H1 (cell line): ENCODE measurements at regions not wholly inside any gene's neighbourhood (a gene's known extent, or its start where the extent isn't known, plus 50 kb on each side); places are given as distances from the start of the nearest gene placed in this dataset.

Source experiments
- CTCF ChIA-PET: fragments of 300-600 bp; sonication (Branson Sonifier 250); formaldehyde crosslinking; loops from one replicate; lab custom pipeline; 2021; ENCODE audit not compliant: partially characterized antibody; lab: Charles Lee
- POLR2A ChIA-PET: fragments of 300-600 bp; sonication (Branson Sonifier 250); formaldehyde crosslinking; loops from one replicate; lab custom pipeline; 2021; ENCODE audit warnings: inconsistent platforms; ENCODE audit not compliant: partially characterized antibody; lab: Charles Lee
- DNase-seq, 2 experiments: peaks; one replicate each; pipeline versions ENCODE4 v3.0.0 to v3.0.0-alpha.2; 2010 to 2022; ENCODE audit warnings: low spot score in 2 of 2, low read depth in 1 of 2, mixed read lengths in 1 of 2
- FAIRE-seq: peaks from 2 replicates; lab custom pipeline; 2011; peaks lifted over from hg19 to GRCh38; lab: Jason Lieb, UNC
- H2AFZ ChIP-seq: 2 replicates; pipeline ENCODE4 v1.8.1; 2012; ENCODE audit warnings: low read length, inconsistent platforms
- H2AK5ac ChIP-seq: 2 replicates; pipeline ENCODE4 v1.6.1; 2013; ENCODE audit warnings: low read depth, low read length
- H2BK120ac ChIP-seq: replicated peaks from 2 replicates; pipeline ENCODE3; 2013; ENCODE audit warnings: low read depth, low read length, inconsistent platforms
- H2BK12ac ChIP-seq: 2 replicates; pipeline ENCODE4 v1.6.1; 2013; ENCODE audit warnings: low read depth, low read length
- H2BK15ac ChIP-seq: 2 replicates; pipeline ENCODE4 v1.6.1; 2013; ENCODE audit warnings: low read length
- H2BK20ac ChIP-seq: 2 replicates; pipeline ENCODE4 v1.6.1; 2013; ENCODE audit warnings: low read length
- H2BK5ac ChIP-seq: 2 replicates; pipeline ENCODE4 v1.6.1; 2013; ENCODE audit warnings: low read depth, low read length
- H3K14ac ChIP-seq: 2 replicates; pipeline ENCODE4 v1.6.1; 2013; ENCODE audit warnings: inconsistent platforms; ENCODE audit not compliant: insufficient read length
- H3K18ac ChIP-seq: 2 replicates; pipeline ENCODE4 v1.6.1; 2013; ENCODE audit warnings: low read length; ENCODE audit errors: extremely low read depth
- H3K23ac ChIP-seq: 2 replicates; pipeline ENCODE4 v1.6.1; 2013; ENCODE audit warnings: inconsistent platforms; ENCODE audit not compliant: insufficient read length
- H3K23me2 ChIP-seq: 2 replicates; pipeline ENCODE4 v1.6.1; 2013; ENCODE audit warnings: low read depth, low read length
- H3K27ac ChIP-seq: 2 replicates; pipeline ENCODE4 v1.6.1; 2011; ENCODE audit warnings: low read depth, low read length, inconsistent platforms
- H3K27me3 ChIP-seq, 4 experiments: replicated peaks in 1 of 4; 1 replicate in 1 of 4; 2 replicates in 3 of 4; pipeline versions ENCODE4 v1.6.1 to v1.8.1; 2011 to 2013; ENCODE audit warnings: low read length in 3 of 4, mild to moderate bottlenecking in 3 of 4, inconsistent platforms in 2 of 4, mixed read lengths in 2 of 4, moderate library complexity in 1 of 4; ENCODE audit not compliant: control insufficient read depth in 3 of 4, insufficient read depth in 3 of 4; ENCODE audit errors: extremely low read depth in 1 of 4
- H3K36me3 ChIP-seq, 4 experiments: 2 replicates each; pipeline versions ENCODE4 v1.6.1 to v1.8.1; 2011 to 2013; ENCODE audit warnings: mild to moderate bottlenecking in 4 of 4, low read length in 3 of 4, moderate library complexity in 2 of 4, control low read depth in 1 of 4, inconsistent platforms in 1 of 4; ENCODE audit not compliant: insufficient read depth in 4 of 4, control insufficient read depth in 2 of 4
- H3K4ac ChIP-seq: replicated peaks from 2 replicates; pipeline ENCODE3; 2013; ENCODE audit warnings: low read length, low read depth, mixed read lengths, inconsistent platforms; ENCODE audit not compliant: insufficient read length
- H3K4me1 ChIP-seq, 4 experiments: replicated peaks in 1 of 4; 1 replicate in 1 of 4; 2 replicates in 3 of 4; pipeline versions ENCODE4 v1.6.1 to v1.8.1; 2011 to 2013; ENCODE audit warnings: low read length in 3 of 4, inconsistent platforms in 2 of 4, mixed read lengths in 1 of 4; ENCODE audit not compliant: insufficient read depth in 4 of 4, control insufficient read depth in 3 of 4
- H3K4me2 ChIP-seq, 2 experiments: 2 replicates each; pipeline versions ENCODE4 v1.6.1 to v1.8.1; 2011 to 2013; ENCODE audit warnings: low read depth in 2 of 2, low read length in 2 of 2, control low read depth in 1 of 2, inconsistent platforms in 1 of 2, mild to moderate bottlenecking in 1 of 2; ENCODE audit not compliant: insufficient read depth in 1 of 2
- H3K4me3 ChIP-seq, 4 experiments: fragments of 200-600, 300-600 bp in 1 of 4; sonication (generic), shearing (Covaris generic), sonication (Bioruptor Twin) in 1 of 4; 2 replicates each; pipeline versions ENCODE4 v1.5.1 to v1.8.1; 2011 to 2016; ENCODE audit warnings: low read length in 4 of 4, low read depth in 3 of 4, control low read depth in 2 of 4, inconsistent platforms in 2 of 4, mild to moderate bottlenecking in 2 of 4, mixed read lengths in 1 of 4, moderate library complexity in 1 of 4; ENCODE audit not compliant: insufficient read depth in 2 of 4; ENCODE audit errors: extremely low read depth in 1 of 4
- H3K56ac ChIP-seq: replicated peaks from 2 replicates; pipeline ENCODE3; 2013; ENCODE audit warnings: low read depth, mild to moderate bottlenecking, mixed read lengths, low read length, inconsistent platforms; ENCODE audit not compliant: insufficient read length
- H3K79me1 ChIP-seq: 2 replicates; pipeline ENCODE4 v1.6.1; 2013; ENCODE audit warnings: low read depth, low read length, control low read depth
- H3K79me2 ChIP-seq, 2 experiments: 2 replicates each; pipeline versions ENCODE4 v1.6.1 to v1.8.1; 2012 to 2013; ENCODE audit warnings: low read length in 2 of 2, mild to moderate bottlenecking in 2 of 2, inconsistent platforms in 1 of 2; ENCODE audit not compliant: insufficient read depth in 2 of 2, control insufficient read depth in 1 of 2
- H3K9ac ChIP-seq, 4 experiments: replicated peaks in 1 of 4; 1 replicate in 1 of 4; 2 replicates in 3 of 4; pipeline versions ENCODE4 v1.6.1 to v1.8.1; 2011 to 2013; ENCODE audit warnings: low read depth in 3 of 4, low read length in 3 of 4, control low read depth in 2 of 4, mild to moderate bottlenecking in 2 of 4, moderate library complexity in 2 of 4, inconsistent platforms in 1 of 4; ENCODE audit errors: extremely low read depth in 1 of 4
- H3K9me3 ChIP-seq, 2 experiments: 2 replicates each; pipeline versions ENCODE4 v1.6.1 to v1.8.1; 2012 to 2013; ENCODE audit warnings: mild to moderate bottlenecking in 2 of 2, moderate library complexity in 2 of 2, control low read depth in 1 of 2, inconsistent platforms in 1 of 2, low read depth in 1 of 2, low read length in 1 of 2, mixed read lengths in 1 of 2; ENCODE audit not compliant: insufficient read depth in 2 of 2
- H4K20me1 ChIP-seq, 2 experiments: replicated peaks in 1 of 2; 2 replicates each; pipeline versions ENCODE3 to v1.8.1; 2011 to 2013; ENCODE audit warnings: inconsistent platforms in 2 of 2, low read length in 2 of 2, mild to moderate bottlenecking in 1 of 2; ENCODE audit not compliant: insufficient read depth in 2 of 2, control insufficient read depth in 1 of 2
- H4K5ac ChIP-seq: 2 replicates; pipeline ENCODE4 v1.6.1; 2013; ENCODE audit warnings: low read length, low read depth, mixed read lengths, inconsistent platforms; ENCODE audit not compliant: insufficient read length
- H4K8ac ChIP-seq: 2 replicates; pipeline ENCODE4 v1.8.0; 2013; ENCODE audit warnings: mild to moderate bottlenecking, moderate library complexity, low read length, inconsistent platforms; ENCODE audit not compliant: insufficient read depth; ENCODE audit errors: extremely low read depth
- H4K91ac ChIP-seq: replicated peaks from 2 replicates; pipeline ENCODE3; 2013; ENCODE audit warnings: low read length, mixed read lengths, inconsistent platforms; ENCODE audit not compliant: insufficient read length
- CHD1 ChIP-seq: IDR thresholded peaks from 2 replicates; pipeline ENCODE4 v1.6.1; 2012; ENCODE audit warnings: low read depth, low read length, improper control_type of control experiment
- CTBP2 ChIP-seq: IDR thresholded peaks from 2 replicates; pipeline ENCODE4 v1.7.0; 2011; ENCODE audit warnings: borderline replicate concordance, mild to moderate bottlenecking, moderate library complexity, mixed read lengths, low read length; ENCODE audit not compliant: insufficient read depth, insufficient read length
- EGR1 ChIP-seq: IDR thresholded peaks from 2 replicates; pipeline ENCODE4 v1.6.1; 2011; ENCODE audit warnings: low read depth, low read length, borderline replicate concordance
- EP300 ChIP-seq, 2 experiments: IDR thresholded peaks; 1 replicate in 1 of 2; 2 replicates in 1 of 2; pipeline ENCODE4 v1.6.1; 2011 to 2012; ENCODE audit warnings: low read depth in 2 of 2, low read length in 2 of 2, mild to moderate bottlenecking in 2 of 2, borderline replicate concordance in 1 of 2, inconsistent platforms in 1 of 2, moderate library complexity in 1 of 2
- FOSL1 ChIP-seq: IDR thresholded peaks from 2 replicates; pipeline ENCODE4 v1.6.1; 2011; ENCODE audit warnings: mild to moderate bottlenecking, low read depth, low read length, moderate library complexity; ENCODE audit not compliant: insufficient read depth
- GABPA ChIP-seq: IDR thresholded peaks from 2 replicates; pipeline ENCODE4 v1.6.1; 2011; ENCODE audit warnings: mild to moderate bottlenecking, low read length, moderate library complexity, borderline replicate concordance; ENCODE audit not compliant: insufficient read depth
- HDAC2 ChIP-seq, 2 experiments: fragments of 300-600 bp in 1 of 2; sonication (generic) in 1 of 2; IDR thresholded peaks; 2 replicates each; pipeline ENCODE4 v1.6.1; 2011 to 2012; ENCODE audit warnings: low read depth in 2 of 2, low read length in 2 of 2, mild to moderate bottlenecking in 2 of 2, moderate library complexity in 2 of 2, borderline replicate concordance in 1 of 2, inconsistent platforms in 1 of 2
- KDM5A ChIP-seq: fragments of 200-600 bp; IDR thresholded peaks from 2 replicates; pipeline ENCODE4 v1.7.1; 2012; ENCODE audit warnings: mild to moderate bottlenecking, low read length, inconsistent platforms, mixed read lengths
- PHF8 ChIP-seq: fragments of 200-600 bp; sonication (generic); conservative IDR thresholded peaks from 2 replicates; pipeline ENCODE4 v1.7.1; 2012; ENCODE audit warnings: low read depth, mild to moderate bottlenecking, inconsistent platforms, low read length, moderate library complexity
- POLR2AphosphoS5 ChIP-seq: IDR thresholded peaks from 2 replicates; pipeline ENCODE4 v1.6.1; 2011; ENCODE audit warnings: low read depth, low read length
- SRF ChIP-seq: IDR thresholded peaks from 2 replicates; pipeline ENCODE4 v1.6.1; 2011; ENCODE audit warnings: mild to moderate bottlenecking, low read depth, low read length, moderate library complexity
- TAF7 ChIP-seq: optimal IDR thresholded peaks from 2 replicates; pipeline ENCODE3; 2011; ENCODE audit warnings: low read depth, mild to moderate bottlenecking, inconsistent platforms, low read length, moderate library complexity, borderline replicate concordance
- YY1 ChIP-seq: IDR thresholded peaks from 2 replicates; pipeline ENCODE4 v1.6.1; 2011; ENCODE audit warnings: low read depth, mild to moderate bottlenecking, low read length
- TF ChIP-seq, protein P1 (sequence below): IDR thresholded peaks from 2 replicates; pipeline ENCODE4 v1.6.1; 2011; ENCODE audit warnings: low read length, improper control_type of control experiment

DNA sequence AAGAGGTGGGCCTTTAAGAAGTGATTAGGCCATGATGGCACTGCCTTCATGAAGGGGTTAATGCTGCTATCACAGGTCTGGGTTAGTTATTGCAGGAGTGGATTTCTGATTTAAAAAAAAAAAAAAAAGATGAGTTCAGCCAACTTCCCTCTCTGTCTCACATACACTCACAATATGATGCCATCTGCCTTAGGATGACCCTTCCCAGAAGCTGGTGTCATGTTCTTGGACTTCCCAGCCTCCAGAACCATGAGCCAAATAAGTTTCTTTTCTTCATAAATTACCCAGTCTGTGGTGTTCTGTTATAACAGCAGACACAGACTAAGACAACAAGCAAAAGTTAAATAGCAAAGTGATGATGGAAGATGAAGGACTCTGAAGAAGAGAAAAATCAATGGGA is 179.7 kb upstream of the ETAA1 start:
- H3K23ac ChIP-seq: no peak overlapping the region
- H3K9ac ChIP-seq: no peak overlapping the region
- H3K14ac ChIP-seq: no peak overlapping the region
- no peak overlapping the region for H4K91ac ChIP-seq
- H3K4me2 ChIP-seq: no peak overlapping the region
- H3K9me3 ChIP-seq: peaks cover 0 to 9% of the 10 kb centered on the region in 2 experiments; a peak in 1 of 4 replicates
- H2BK5ac ChIP-seq: no peak overlapping the region
- H4K20me1 ChIP-seq: peaks cover 0 to 5% of the 10 kb centered on the region in 2 experiments
- no peak overlapping the region for H3K4me3 ChIP-seq
- no peak overlapping the region for H4K5ac ChIP-seq
- no peaks in the 10 kb centered on the region for H3K79me2 ChIP-seq
- no peak overlapping the region for H2AK5ac ChIP-seq
- 0 out of 2 replicates have a peak overlapping the region, but pooled peaks have one; percentile 46 for H2BK12ac ChIP-seq
- no peaks in the 10 kb centered on the region for H3K27me3 ChIP-seq
- no peak overlapping the region for H3K18ac ChIP-seq
- H3K4me1 ChIP-seq: peaks cover 2 to 6% (median 4%) of the 10 kb centered on the region in 4 experiments; a peak in 5 of 7 replicates
- H2AFZ ChIP-seq: no peak overlapping the region
- H2BK20ac ChIP-seq: 0 out of 2 replicates have a peak overlapping the region, but pooled peaks have one; percentile 21
- H2BK15ac ChIP-seq: no peak overlapping the region
- H3K79me1 ChIP-seq: no peaks in the 10 kb centered on the region
- ChIA-PET POLR2A (no interaction called here), CTCF (no interaction called here)
- no peak for DNase-seq
- no peaks in the 10 kb centered on the region for H3K36me3 ChIP-seq
- no peak overlapping the region for H4K8ac ChIP-seq
- no peak for FAIRE-seq
- H3K56ac ChIP-seq: no peak overlapping the region
- no peak overlapping the region for H2BK120ac ChIP-seq
- peaks cover 13% of the 10 kb centered on the region; the same call in 1 of the 2 replicates for H3K23me2 ChIP-seq
- no peak overlapping the region for H3K27ac ChIP-seq
- H3K4ac ChIP-seq: no peak overlapping the region
- no peak for TF ChIP-seq FOSL1
- no peak for TF ChIP-seq PHF8
- no peak for TF ChIP-seq SRF
- no peak for TF ChIP-seq CTBP2
- TF ChIP-seq GABPA: no peak
- TF ChIP-seq TAF7: no peak
- TF ChIP-seq EP300 (IDR thresholded peaks at IDR 0.05; ENCODE audit: borderline replicate concordance in 1 of 2, low read depth in 2 of 2, low read length in 2 of 2): no peak
- TF ChIP-seq CHD1: no peak
- TF ChIP-seq KDM5A: no peak
- TF ChIP-seq, protein P1, sequence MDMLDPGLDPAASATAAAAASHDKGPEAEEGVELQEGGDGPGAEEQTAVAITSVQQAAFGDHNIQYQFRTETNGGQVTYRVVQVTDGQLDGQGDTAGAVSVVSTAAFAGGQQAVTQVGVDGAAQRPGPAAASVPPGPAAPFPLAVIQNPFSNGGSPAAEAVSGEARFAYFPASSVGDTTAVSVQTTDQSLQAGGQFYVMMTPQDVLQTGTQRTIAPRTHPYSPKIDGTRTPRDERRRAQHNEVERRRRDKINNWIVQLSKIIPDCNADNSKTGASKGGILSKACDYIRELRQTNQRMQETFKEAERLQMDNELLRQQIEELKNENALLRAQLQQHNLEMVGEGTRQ: no peak
- no peak for TF ChIP-seq YY1
- no peak for TF ChIP-seq HDAC2 (IDR thresholded peaks at IDR 0.05; ENCODE audit: borderline replicate concordance in 1 of 2, low read depth in 2 of 2, low read length in 2 of 2)
- no peak for TF ChIP-seq EGR1
- no peak for TF ChIP-seq POLR2AphosphoS5
